Ectodermal cell (in vitro differentiated cells): ENCODE measurements at regions not wholly inside any gene's neighbourhood (a gene's known extent, or its start where the extent isn't known, plus 50 kb on each side); places are given as distances from the start of the nearest gene placed in this dataset.

ENCODE experiments used
- H3K27ac ChIP-seq: 2 replicates; pipeline ENCODE4 v1.7.0; 2013; ENCODE audit warnings: mild to moderate bottlenecking, low read depth, low read length; ENCODE audit not compliant: insufficient read depth, poor library complexity, severe bottlenecking
- H3K27me3 ChIP-seq: 2 replicates; pipeline ENCODE4 v1.7.0; 2013; ENCODE audit warnings: mild to moderate bottlenecking, low read length; ENCODE audit not compliant: insufficient read depth, control insufficient read depth, poor library complexity, severe bottlenecking
- H3K36me3 ChIP-seq: one replicate; pipeline ENCODE4 v1.7.0; 2013; ENCODE audit warnings: low read length; ENCODE audit not compliant: control insufficient read depth, insufficient read depth
- H3K4me1 ChIP-seq: one replicate; pipeline ENCODE4 v1.7.0; 2013; ENCODE audit warnings: low read length; ENCODE audit not compliant: control insufficient read depth, insufficient read depth
- H3K4me3 ChIP-seq: 2 replicates; pipeline ENCODE4 v1.7.0; 2013; ENCODE audit warnings: low read depth, low read length, control low read depth; ENCODE audit not compliant: insufficient read depth
- H3K9me3 ChIP-seq: 2 replicates; pipeline ENCODE4 v1.7.0; 2013; ENCODE audit warnings: mild to moderate bottlenecking, low read length, moderate library complexity; ENCODE audit not compliant: control insufficient read depth
- WGBS, 2 experiments: methylation state at CpG; one replicate each; pipeline ENCODE4 v1.1.7; 2013; ENCODE audit warnings: missing lambda C conversion rate in 2 of 2; 5-methylcytosine and 5-hydroxymethylcytosine counted together

DNA sequence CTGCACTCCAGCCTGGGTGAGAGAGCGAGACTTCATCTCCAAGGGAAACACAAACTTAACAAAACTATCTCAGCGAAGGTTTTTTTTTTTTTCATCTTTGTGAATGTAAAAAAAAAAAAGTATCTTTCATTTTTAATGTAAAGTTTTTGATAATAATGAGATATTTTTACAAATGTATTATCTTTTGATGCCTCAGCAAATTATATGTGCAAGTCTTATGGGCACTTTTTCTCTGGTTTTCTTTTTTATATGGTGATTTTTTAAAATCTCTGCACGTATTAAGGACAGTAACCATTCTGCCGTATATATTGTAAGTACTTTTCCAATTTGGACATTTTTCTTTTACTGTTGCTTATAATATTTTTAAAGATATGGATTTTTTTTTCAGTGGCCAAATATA lies 76.8 kb downstream of the MAFB start:
- Histone ChIP-seq H3K4me1 (no peaks in the 10 kb centered on the region), H3K4me3 (no peak overlapping the region), H3K36me3 (no peaks in the 10 kb centered on the region), H3K27me3 (no peaks in the 10 kb centered on the region), H3K9me3 (no peaks in the 10 kb centered on the region), H3K27ac (no peak overlapping the region)
- 100% methylated on average over 2 of the region's 4 CpGs; no CpG with 5 or more reads in 1 of the 2 experiments for WGBS, 2 experiments

DNA sequence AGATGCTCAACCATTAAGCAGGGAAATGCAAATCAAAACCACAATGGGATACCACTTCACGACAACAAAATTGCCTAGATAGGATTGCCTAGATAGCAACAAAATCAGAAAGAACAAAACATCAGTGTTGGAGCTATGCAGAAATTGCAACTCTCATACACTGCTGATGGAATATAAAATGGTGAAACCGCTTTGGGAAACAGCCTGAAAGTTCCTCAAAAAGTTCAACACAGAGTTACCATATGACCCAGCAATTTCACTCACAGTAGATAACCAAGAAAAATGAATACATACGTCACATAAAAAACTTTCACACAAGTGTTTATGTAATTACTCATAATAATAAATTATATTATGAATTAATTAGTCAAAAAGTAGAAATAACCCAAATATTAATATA lies 78.3 kb downstream of the MAFB start:
- no peak overlapping the region for H3K27ac ChIP-seq
- no peaks in the 10 kb centered on the region for H3K36me3 ChIP-seq
- no peaks in the 10 kb centered on the region for H3K27me3 ChIP-seq
- no peaks in the 10 kb centered on the region for H3K9me3 ChIP-seq
- 87 to 91% methylated on average over 2 of the region's 3 CpGs for WGBS, 2 experiments
- H3K4me3 ChIP-seq = no peak overlapping the region
- H3K4me1 ChIP-seq = no peaks in the 10 kb centered on the region

DNA sequence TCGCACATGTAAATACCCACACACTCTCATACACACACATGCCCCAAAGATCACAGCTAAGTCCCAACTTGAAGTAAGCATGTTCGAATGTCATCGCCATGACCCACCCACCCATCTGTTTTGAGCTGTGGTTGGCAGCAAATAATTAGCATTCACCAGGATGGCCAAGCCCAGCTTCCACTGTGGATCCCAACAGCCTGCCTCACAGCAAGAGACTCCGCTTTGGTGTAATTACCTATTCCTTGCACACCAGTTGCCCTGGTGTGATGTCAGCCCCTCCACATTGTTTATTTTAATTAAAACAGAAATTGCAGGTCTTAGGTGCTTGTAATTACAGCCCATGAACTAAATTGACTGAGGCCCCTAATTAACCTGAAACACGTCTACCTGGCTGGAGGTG lies 81.1 kb downstream of the MAFB start:
- no peak overlapping the region for H3K4me3 ChIP-seq
- no peaks in the 10 kb centered on the region for H3K36me3 ChIP-seq
- 89 to 96% methylated on average over 5 of the region's 5 CpGs for WGBS, 2 experiments

DNA sequence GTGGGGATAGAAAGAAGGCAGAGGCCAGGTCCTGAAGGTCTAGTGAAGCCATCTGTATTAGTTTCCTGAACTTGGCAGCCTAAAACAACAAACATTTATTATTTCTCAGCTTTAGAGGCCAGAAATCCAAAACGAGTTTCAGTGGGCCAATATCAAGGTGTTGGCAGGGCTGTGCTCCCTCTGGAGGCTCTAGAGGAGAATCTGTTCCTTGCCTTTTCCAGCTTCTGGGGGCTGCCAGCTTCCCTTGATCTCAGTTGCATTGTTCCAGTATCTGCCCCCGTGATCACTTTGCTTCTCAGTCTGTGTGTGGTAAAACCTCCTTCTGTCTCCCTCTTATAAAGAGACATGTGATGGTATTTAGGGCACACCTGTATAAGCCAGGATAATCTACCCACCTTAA lies 82.4 kb downstream of the MAFB start:
- Histone ChIP-seq H3K4me3 (no peak overlapping the region), H3K9me3 (no peaks in the 10 kb centered on the region), H3K27ac (no peak overlapping the region), H3K27me3 (no peaks in the 10 kb centered on the region), H3K4me1 (no peaks in the 10 kb centered on the region), H3K36me3 (no peaks in the 10 kb centered on the region)
- 46 to 51% methylated on average over 2 of the region's 2 CpGs for WGBS, 2 experiments

More for the DNA sequence above, 81.1 kb downstream of the MAFB start:
- H3K9me3 ChIP-seq = no peaks in the 10 kb centered on the region
- no peaks in the 10 kb centered on the region for H3K27me3 ChIP-seq
- H3K4me1 ChIP-seq = no peaks in the 10 kb centered on the region
- H3K27ac ChIP-seq = no peak overlapping the region

DNA sequence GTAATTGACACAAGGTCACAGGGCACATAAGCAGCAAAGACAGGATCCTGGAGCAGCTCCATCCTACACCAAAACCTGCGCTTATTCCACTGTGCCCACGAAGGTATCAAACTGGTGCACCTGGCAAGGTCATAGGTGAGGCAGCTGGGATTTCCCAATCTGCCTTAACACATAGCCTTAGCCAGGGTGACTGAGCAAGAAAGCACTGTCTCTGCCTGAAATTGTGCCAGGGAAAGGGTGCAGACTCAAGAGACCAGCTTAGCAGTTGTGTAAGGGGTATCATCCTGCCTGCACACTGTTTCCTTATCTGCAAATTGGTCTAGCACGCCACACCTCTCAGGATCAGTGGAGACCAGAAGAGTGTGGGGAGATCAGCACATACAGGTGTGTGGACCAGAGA lies 82.8 kb downstream of the MAFB start:
- Histone ChIP-seq H3K4me3 (no peak overlapping the region), H3K27me3 (no peaks in the 10 kb centered on the region), H3K9me3 (no peaks in the 10 kb centered on the region), H3K36me3 (no peaks in the 10 kb centered on the region), H3K27ac (no peak overlapping the region), H3K4me1 (no peaks in the 10 kb centered on the region)
- 91 to 94% methylated on average over 3 of the region's 3 CpGs for whole genome bisulfite sequencing, 2 experiments

DNA sequence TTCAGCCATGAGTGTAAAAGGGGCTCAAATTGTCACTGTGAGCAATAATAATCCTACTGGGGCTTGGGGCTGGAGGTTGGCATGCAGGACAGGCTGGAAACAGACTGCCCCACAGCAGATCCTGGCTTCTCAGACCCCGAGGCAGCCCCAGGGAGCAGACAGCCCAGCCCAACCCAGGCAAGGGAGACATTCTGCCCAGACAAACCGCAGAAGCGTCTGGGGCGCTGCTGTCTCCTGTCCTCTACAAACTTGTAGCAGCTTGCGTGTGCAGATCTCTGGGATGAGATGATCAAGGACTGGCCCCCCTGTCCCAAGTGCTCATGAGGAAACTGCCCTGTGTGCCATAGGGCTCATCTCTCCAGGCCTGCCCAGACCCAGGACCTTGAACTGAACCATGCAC lies 84.6 kb downstream of the MAFB start:
- whole genome bisulfite sequencing, 2 experiments = 93 to 94% methylated on average over 5 of the region's 5 CpGs

DNA sequence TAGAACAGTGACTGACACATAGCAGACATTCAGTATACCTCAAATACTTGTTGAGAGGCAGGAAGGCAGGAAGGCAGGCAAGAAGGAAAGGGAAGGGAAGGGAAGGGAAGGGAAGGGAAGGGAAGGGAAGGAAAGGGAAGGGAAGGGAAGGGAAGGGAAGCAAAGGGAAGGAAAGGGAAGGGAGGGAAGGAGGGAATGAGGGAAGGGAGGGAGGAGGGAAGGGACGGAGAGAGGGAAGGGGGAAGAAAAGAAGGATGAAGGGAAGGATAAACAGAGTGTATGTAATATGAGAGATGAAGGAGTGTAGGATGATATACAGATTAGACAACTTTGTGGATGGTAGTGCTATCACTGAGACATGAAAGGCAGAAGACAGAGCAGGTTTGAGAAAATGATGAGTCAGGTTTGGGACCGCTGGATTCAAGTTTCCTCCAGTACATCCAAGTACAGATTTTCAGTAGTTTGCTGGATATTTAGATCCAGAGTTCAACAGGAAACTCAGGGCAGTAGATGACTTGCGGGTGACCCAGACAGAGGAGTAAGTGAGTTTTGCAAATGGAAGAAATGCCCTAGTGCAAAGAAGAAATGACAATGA lies 85.9 kb downstream of the MAFB start:
- no peaks in the 10 kb centered on the region for H3K27me3 ChIP-seq
- H3K4me3 ChIP-seq = no peak overlapping the region
- H3K9me3 ChIP-seq = no peaks in the 10 kb centered on the region
- H3K36me3 ChIP-seq = no peaks in the 10 kb centered on the region
- H3K4me1 ChIP-seq = no peaks in the 10 kb centered on the region
- H3K27ac ChIP-seq = no peak overlapping the region
- 90 to 96% methylated on average over 3 of the region's 3 CpGs for WGBS, 2 experiments

More for the DNA sequence above, 84.6 kb downstream of the MAFB start:
- no peak overlapping the region for H3K4me3 ChIP-seq
- H3K4me1 ChIP-seq = no peaks in the 10 kb centered on the region
- H3K27me3 ChIP-seq = no peaks in the 10 kb centered on the region
- H3K27ac ChIP-seq = no peak overlapping the region
- H3K36me3 ChIP-seq = no peaks in the 10 kb centered on the region
- H3K9me3 ChIP-seq = no peaks in the 10 kb centered on the region

DNA sequence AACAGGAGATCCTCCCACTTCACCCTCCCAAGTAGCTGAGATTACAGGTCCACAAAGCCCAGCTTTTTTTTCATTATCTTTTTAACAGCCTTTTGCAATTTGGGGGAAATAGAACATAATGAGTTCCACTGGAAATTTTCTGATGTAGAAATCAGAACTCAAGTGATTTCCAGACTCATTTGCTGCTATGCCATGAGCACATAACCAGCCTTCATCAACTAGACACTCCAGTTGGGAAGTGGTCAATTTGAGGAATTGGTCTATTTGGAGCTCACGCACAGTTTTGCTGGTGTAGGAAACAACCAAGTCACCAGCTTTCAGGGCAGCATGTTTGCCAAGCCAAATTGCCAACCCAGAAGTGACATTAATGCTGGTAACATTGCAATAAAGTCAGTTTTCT lies 86.7 kb downstream of the MAFB start:
- Histone ChIP-seq H3K9me3 (no peaks in the 10 kb centered on the region), H3K27ac (no peak overlapping the region), H3K27me3 (no peaks in the 10 kb centered on the region), H3K4me3 (no peak overlapping the region), H3K4me1 (no peaks in the 10 kb centered on the region), H3K36me3 (no peaks in the 10 kb centered on the region)
- WGBS, 2 experiments = 97 to 100% methylated on average over 1 of the region's 1 CpG

DNA sequence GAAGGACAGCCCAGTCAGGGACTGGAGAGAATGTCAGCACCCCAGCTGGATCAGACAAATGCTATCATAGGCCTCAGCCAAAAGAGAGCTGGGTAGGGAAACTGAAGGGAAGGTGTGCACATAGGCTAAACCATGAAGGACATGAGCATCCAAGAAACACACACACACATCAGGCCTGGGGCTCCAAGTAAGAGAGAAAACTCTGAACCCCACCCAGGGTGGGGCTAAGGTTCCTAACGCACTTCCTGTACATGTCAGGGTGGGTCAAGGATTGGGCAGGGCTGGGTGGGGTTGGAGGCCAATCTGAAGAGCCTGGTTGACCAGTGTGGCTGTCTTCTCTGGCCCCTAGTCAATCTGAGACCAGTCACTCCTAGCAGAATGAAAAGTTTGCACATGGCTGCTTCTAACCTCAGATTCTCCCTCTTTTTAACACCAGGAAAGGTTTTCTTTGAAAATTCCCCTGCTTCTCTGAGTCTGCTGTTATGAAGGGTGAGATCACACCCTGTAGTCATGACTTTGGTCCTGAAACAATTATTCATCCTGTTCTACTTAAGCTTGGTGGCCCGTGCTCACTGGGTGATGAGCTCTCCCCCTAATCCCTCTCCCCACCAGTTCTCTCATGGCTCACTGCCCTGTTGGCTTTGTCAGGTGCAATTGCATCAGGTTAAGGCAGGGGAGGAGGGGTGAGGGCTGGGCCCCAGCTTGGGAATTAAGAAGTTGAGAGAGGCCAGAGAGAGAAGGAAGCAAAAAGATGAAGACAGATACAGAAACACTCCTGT lies 88.4 kb downstream of the MAFB start:
- 81 to 93% methylated on average over 2 of the region's 2 CpGs for WGBS, 2 experiments
- Histone ChIP-seq H3K9me3 (no peaks in the 10 kb centered on the region), H3K4me3 (no peak overlapping the region), H3K4me1 (no peaks in the 10 kb centered on the region), H3K27ac (no peak overlapping the region), H3K27me3 (no peaks in the 10 kb centered on the region), H3K36me3 (no peaks in the 10 kb centered on the region)

DNA sequence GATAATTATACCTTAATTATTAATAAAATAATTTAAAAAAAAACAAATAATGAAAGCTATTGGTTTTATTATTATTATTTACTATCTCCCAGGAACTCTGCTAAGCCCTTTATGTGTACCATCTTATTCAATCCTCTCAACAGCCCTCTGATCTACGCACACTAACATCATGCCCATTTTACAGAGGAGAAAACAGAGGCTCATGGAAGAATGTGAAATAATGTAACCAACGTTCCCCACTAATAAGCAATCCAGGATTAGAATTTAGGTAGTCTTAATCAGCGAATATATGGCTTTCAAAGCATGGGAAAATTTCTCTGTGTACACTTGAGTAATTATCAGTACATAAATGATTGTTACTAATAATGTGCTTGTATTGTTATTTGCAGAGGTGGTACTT lies 89.0 kb downstream of the MAFB start:
- H3K4me3 ChIP-seq = no peak overlapping the region
- WGBS, 2 experiments = 94 to 100% methylated on average over 2 to 3 of the region's 3 CpGs
- H3K36me3 ChIP-seq = no peaks in the 10 kb centered on the region
- no peaks in the 10 kb centered on the region for H3K9me3 ChIP-seq
- H3K4me1 ChIP-seq = no peaks in the 10 kb centered on the region
- H3K27ac ChIP-seq = no peak overlapping the region
- no peaks in the 10 kb centered on the region for H3K27me3 ChIP-seq
